ENCODE measurements at regions not wholly inside any gene's neighbourhood (a gene's known extent, or its start where the extent isn't known, plus 50 kb on each side); places are given as distances from the start of the nearest gene placed in this dataset.

GRCh38 chr21:41086569-41086968 lies 81.4 kb upstream of the BACE2 start:
- no peak for DNase-seq

- no peak for DNase-seq
These were observed 77.0 kb upstream of the BACE2 start for GRCh38 chr21:41090981-41091380.

- DNase-seq = no peak
These were observed 76.3 kb upstream of the BACE2 start for GRCh38 chr21:41091616-41092015.

- DNase-seq = no peak
These were observed 75.6 kb upstream of the BACE2 start for GRCh38 chr21:41092312-41092711.

GRCh38 chr21:41095983-41096382 lies 72.0 kb upstream of the BACE2 start:
- no peak for DNase-seq

GRCh38 chr21:41098076-41098475 lies 69.9 kb upstream of the BACE2 start:
- DNase-seq = no peak

- no peak for DNase-seq
These were observed 69.4 kb upstream of the BACE2 start for GRCh38 chr21:41098481-41099042.

- DNase-seq = no peak
These were observed 67.0 kb upstream of the BACE2 start for GRCh38 chr21:41100826-41101550.

GRCh38 chr21:41102281-41102680 lies 65.7 kb upstream of the BACE2 start:
- DNase-seq = no peak

GRCh38 chr21:41107602-41108001 lies 60.4 kb upstream of the BACE2 start:
- no peak for DNase-seq

- DNase-seq = no peak
These were observed 59.0 kb upstream of the BACE2 start for GRCh38 chr21:41108668-41109585.

- no peak for DNase-seq
These were observed 57.8 kb upstream of the BACE2 start for GRCh38 chr21:41110161-41110560.

GRCh38 chr21:41110664-41111063 lies 57.3 kb upstream of the BACE2 start:
- no peak for DNase-seq

- no peak for DNase-seq
These were observed 56.3 kb upstream of the BACE2 start for GRCh38 chr21:41111681-41112080.

GRCh38 chr21:41112740-41113692 lies 54.9 kb upstream of the BACE2 start:
- DNase-seq = no peak

GRCh38 chr21:41115851-41116250 lies 52.1 kb upstream of the BACE2 start:
- DNase-seq = no peak
